ENCODE measurements at regions not wholly inside any gene's neighbourhood (a gene's known extent, or its start where the extent isn't known, plus 50 kb on each side); places are given as distances from the start of the nearest gene placed in this dataset.

- Histone ChIP-seq H2BK5ac (ENCODE audit: low read depth, low read length, poor library complexity, severe bottlenecking) (no peak overlapping the region), H3K18ac (ENCODE audit: low read depth, low read length) (no peak overlapping the region), H2AK9ac (replicated peaks; ENCODE audit: low read depth, low read length, poor library complexity) (no peak overlapping the region), H2BK20ac (ENCODE audit: low read depth, low read length) (no peak overlapping the region), H3K9me3 (ENCODE audit: control insufficient read depth, insufficient read depth, low read length) (no peaks in the 10 kb centered on the region), H4K20me1 (ENCODE audit: insufficient read depth, low read length) (no peaks in the 10 kb centered on the region), H3K9me1 (ENCODE audit: insufficient read depth, low read length) (no peaks in the 10 kb centered on the region), H3K9ac (ENCODE audit: low read depth, low read length) (no peak overlapping the region), H3K23ac (ENCODE audit: low read depth, low read length) (no peak overlapping the region), H3K14ac (replicated peaks; ENCODE audit: low read depth, low read length) (no peak overlapping the region), H3K4me1 (ENCODE audit: control insufficient read depth, insufficient read depth, low read length) (no peaks in the 10 kb centered on the region), H4K5ac (ENCODE audit: low read depth, low read length) (no peak overlapping the region), H3K56ac (ENCODE audit: extremely low read depth, insufficient read depth, low read length) (no peak overlapping the region), H2BK120ac (ENCODE audit: low read depth, low read length) (no peak overlapping the region), H3K4me2 (ENCODE audit: low read depth, low read length) (no peak overlapping the region), H3K79me1 (ENCODE audit: low read depth in 1 of 2, low read length in 2 of 2) (no peaks in the 10 kb centered on the region), H3K36me3 (ENCODE audit: control insufficient read depth, insufficient read depth, low read length) (no peaks in the 10 kb centered on the region), H2AK5ac (ENCODE audit: low read depth, low read length) (no peak overlapping the region), H3K4me3 (ENCODE audit: insufficient read depth, low read depth, low read length) (no peak overlapping the region), H3K27ac (ENCODE audit: insufficient read depth, low read length) (no peak overlapping the region), H3K27me3 (ENCODE audit: control insufficient read depth, insufficient read depth, low read length) (no peaks in the 10 kb centered on the region), H4K8ac (ENCODE audit: low read depth in 2 of 2, low read length in 2 of 2) (no peak overlapping the region), H2AFZ (replicated peaks; ENCODE audit: low read length, poor library complexity) (no peak overlapping the region), H3K4ac (ENCODE audit: low read depth, low read length) (no peak overlapping the region), H4K91ac (ENCODE audit: insufficient read depth, low read depth, low read length) (no peak overlapping the region), H2BK15ac (ENCODE audit: low read depth, low read length) (no peak overlapping the region)
- ChIA-PET POLR2A (ENCODE audit: unreplicated experiment) (no interaction called here), CTCF (no interaction called here)
- in situ Hi-C loops (cut with MboI; ENCODE audit: low sequenced_read_pairs), result no loop called here
- DNase-seq, result no peak
- intact Hi-C loops (cut with micrococcal nuclease), result no loop called here
- TF ChIP-seq FOS (IDR thresholded peaks at IDR 0.05; ENCODE audit: low read depth, low read length), result no peak
- BruUV-seq (replicated peaks), result no TSS peak
- dilution Hi-C loops (cut with HindIII; ENCODE audit: low sequenced_read_pairs, unreplicated experiment), result no loop called here
- no peak for ATAC-seq (ENCODE audit: low read depth)
These were observed 176.1 kb downstream of the GXYLT1 start for GRCh38 chr12:41968599-41968998.

Measured in IMR-90 (cell line).